ENCODE measurements at regions not wholly inside any gene's neighbourhood (a gene's known extent, or its start where the extent isn't known, plus 50 kb on each side); places are given as distances from the start of the nearest gene placed in this dataset.

GRCh38 chr12:12007001-12007712, 63.6 kb upstream of the BCL2L14 start:
- Mint-ChIP-seq H3K27me3 (ENCODE audit: low read depth) (peaks cover 4% of the 10 kb centered on the region; the same call in 1 of the 2 replicates), H3K4me3 (no peak overlapping the region), H3K9me3 (peaks cover 7% of the 10 kb centered on the region), H3K36me3 (no peaks in the 10 kb centered on the region; the same call in 1 of the 2 replicates), H3K4me1 (peaks cover 45% of the 10 kb centered on the region), H3K27ac (no peak overlapping the region)
- TF ChIP-seq ZBTB21 (CRISPR knock-in tag; IDR thresholded peaks at IDR 0.05; ENCODE audit: borderline replicate concordance) = no peak
- no peak for TF ChIP-seq ZNF425 (CRISPR knock-in tag; conservative IDR thresholded peaks at IDR 0.05)
- no peak for TF ChIP-seq IRF2 (CRISPR knock-in tag; IDR thresholded peaks at IDR 0.05; ENCODE audit: borderline replicate concordance, low read depth)
- TF ChIP-seq ESRRA (CRISPR knock-in tag; IDR thresholded peaks at IDR 0.05; ENCODE audit: borderline replicate concordance) = no peak
- TF ChIP-seq ZNF423 (CRISPR knock-in tag; IDR thresholded peaks at IDR 0.05) = no peak
- ChIA-PET CTCF (interaction anchor here (0.7 to 3.0 kb wide), 7 partner anchors 11 to 426 kb away, joined by 3 to 40 read pairs (median 5); no protein-coding TSS in a partner anchor), POLR2A (no interaction called here)
- DNase-seq (ENCODE audit: low spot score) (no peak), ATAC-seq (no peak)

- DNase-seq (ENCODE audit: low spot score) (no peak), ATAC-seq (no peak)
- Mint-ChIP-seq H3K4me1 (peaks cover 49% of the 10 kb centered on the region), H3K9me3 (peaks cover 7% of the 10 kb centered on the region), H3K27me3 (ENCODE audit: low read depth) (peaks cover 4% of the 10 kb centered on the region; the same call in 1 of the 2 replicates), H3K27ac (no peak overlapping the region; the same call in 1 of the 2 replicates), H3K36me3 (no peaks in the 10 kb centered on the region; the same call in 1 of the 2 replicates), H3K4me3 (no peak overlapping the region)
- ChIA-PET POLR2A (no interaction called here), CTCF (interaction anchor here (0.7 to 3.0 kb wide), 11 partner anchors 10 to 499 kb away, joined by 3 to 40 read pairs (median 4); no protein-coding TSS in a partner anchor)
- TF ChIP-seq CTCF (IDR thresholded peaks at IDR 0.05) (no peak), KAT7 (CRISPR knock-in tag; IDR thresholded peaks at IDR 0.05; ENCODE audit: borderline replicate concordance) (no peak), GRHL2 (CRISPR knock-in tag; IDR thresholded peaks at IDR 0.05; ENCODE audit: insufficient replicate concordance, severe bottlenecking) (no peak), IRF1 (CRISPR knock-in tag; IDR thresholded peaks at IDR 0.05) (no peak), ZNF425 (CRISPR knock-in tag; conservative IDR thresholded peaks at IDR 0.05) (no peak), HMGXB4 (CRISPR knock-in tag; IDR thresholded peaks at IDR 0.05) (no peak), E2F4 (CRISPR knock-in tag; IDR thresholded peaks at IDR 0.05; ENCODE audit: borderline replicate concordance, low read depth) (no peak), NR1H2 (CRISPR knock-in tag; IDR thresholded peaks at IDR 0.05) (no peak), ZNF423 (CRISPR knock-in tag; IDR thresholded peaks at IDR 0.05) (no peak), NR3C1 (CRISPR knock-in tag; conservative IDR thresholded peaks at IDR 0.05; ENCODE audit: low read depth) (no peak), ESRRA (CRISPR knock-in tag; IDR thresholded peaks at IDR 0.05; ENCODE audit: borderline replicate concordance) (no peak), ZNF121 (CRISPR knock-in tag; IDR thresholded peaks at IDR 0.05) (no peak), PREB (CRISPR knock-in tag; IDR thresholded peaks at IDR 0.05; ENCODE audit: borderline replicate concordance) (no peak), ZNF263 (CRISPR knock-in tag; IDR thresholded peaks at IDR 0.05; ENCODE audit: low read depth) (no peak), CREB1 (CRISPR knock-in tag; IDR thresholded peaks at IDR 0.05) (no peak)
These were observed 63.0 kb upstream of the BCL2L14 start for GRCh38 chr12:12007713-12008231.

Data from WTC11 (cell line).